Endothelial cell of umbilical vein (primary cell): ENCODE measurements at regions not wholly inside any gene's neighbourhood (a gene's known extent, or its start where the extent isn't known, plus 50 kb on each side); places are given as distances from the start of the nearest gene placed in this dataset.

Source experiments
- BruUV-seq: library from RNA; stranded (reverse); fragments of 400-500 nt; replicated peaks from 2 replicates; lab custom pipeline; 2021; lab: Mats Ljungman, UMichigan
- CTCF ChIA-PET: fragments of 300-600, 350-600 bp; sonication (Branson Sonifier 250); formaldehyde crosslinking; loops from one replicate; lab custom pipeline; 2021; ENCODE audit warnings: antibody characterized with exemption, inconsistent platforms; lab: Charles Lee
- POLR2A ChIA-PET: fragments of 300-600, 350-600 bp; sonication (Branson Sonifier 250); formaldehyde crosslinking; loops from one replicate; lab custom pipeline; 2021; ENCODE audit warnings: antibody characterized with exemption, inconsistent platforms; lab: Charles Lee
- DNase-seq: peaks from one replicate; pipeline ENCODE4 v3.0.0-alpha.2; 2011; ENCODE audit warnings: low read depth, low spot score
- FAIRE-seq: peaks from 2 replicates; lab custom pipeline; 2011; peaks lifted over from hg19 to GRCh38; lab: Jason Lieb, UNC
- H2AFZ ChIP-seq: 2 replicates; pipeline ENCODE4 v1.6.0; 2012; ENCODE audit warnings: low read depth, low read length, control low read depth, inconsistent platforms
- H3K27ac ChIP-seq: 2 replicates; pipeline ENCODE4 v1.5.1; 2011; ENCODE audit warnings: low read depth, mild to moderate bottlenecking, control low read depth, low read length, moderate library complexity; ENCODE audit not compliant: insufficient read depth
- H3K27me3 ChIP-seq, 2 experiments: 2 replicates each; pipeline versions ENCODE4 v1.6.0 to v1.6.1; 2011; ENCODE audit warnings: low read length in 2 of 2, mixed read lengths in 1 of 2; ENCODE audit not compliant: control insufficient read depth in 2 of 2, insufficient read depth in 2 of 2
- H3K36me3 ChIP-seq, 2 experiments: 2 replicates in 1 of 2; 3 replicates in 1 of 2; pipeline ENCODE4 v1.5.1; 2011; ENCODE audit warnings: low read length in 2 of 2, mild to moderate bottlenecking in 1 of 2, moderate library complexity in 1 of 2; ENCODE audit not compliant: control insufficient read depth in 2 of 2, insufficient read depth in 2 of 2; ENCODE audit errors: extremely low read depth in 1 of 2
- H3K4me1 ChIP-seq: 3 replicates; pipeline ENCODE4 v1.5.1; 2011; ENCODE audit warnings: mild to moderate bottlenecking, low read length; ENCODE audit not compliant: control insufficient read depth, insufficient read depth; ENCODE audit errors: extremely low read depth
- H3K4me2 ChIP-seq: 2 replicates; pipeline ENCODE4 v1.6.1; 2011; ENCODE audit warnings: low read length, control low read depth, mixed read lengths; ENCODE audit not compliant: insufficient read depth
- H3K4me3 ChIP-seq, 3 experiments: fragments of 200-600 bp in 1 of 3; sonication (generic), shearing (Covaris generic) in 1 of 3; replicated peaks in 1 of 3; 2 replicates each; pipeline ENCODE4 v1.5.1; 2011 to 2016; ENCODE audit warnings: control low read depth in 3 of 3, low read length in 3 of 3, mild to moderate bottlenecking in 2 of 3, inconsistent platforms in 1 of 3, low read depth in 1 of 3, moderate library complexity in 1 of 3; ENCODE audit not compliant: insufficient read depth in 1 of 3
- H3K79me2 ChIP-seq: 2 replicates; pipeline ENCODE4 v1.6.0; 2012; ENCODE audit warnings: low read length, inconsistent platforms; ENCODE audit not compliant: control insufficient read depth, insufficient read depth
- H3K9ac ChIP-seq: replicated peaks from 2 replicates; pipeline ENCODE3; 2011; ENCODE audit warnings: low read length, control low read depth; ENCODE audit not compliant: insufficient read depth; ENCODE audit errors: extremely low read depth
- H3K9me1 ChIP-seq: replicated peaks from 3 replicates; pipeline ENCODE4 v1.6.0; 2011; ENCODE audit warnings: mild to moderate bottlenecking, low read length; ENCODE audit not compliant: control insufficient read depth, insufficient read depth; ENCODE audit errors: extremely low read depth
- H3K9me3 ChIP-seq: replicated peaks from 2 replicates; pipeline ENCODE4 v1.5.1; 2012; ENCODE audit warnings: low read length, inconsistent platforms; ENCODE audit not compliant: control insufficient read depth, insufficient read depth
- H4K20me1 ChIP-seq: replicated peaks from 2 replicates; pipeline ENCODE3; 2011; ENCODE audit warnings: mild to moderate bottlenecking, low read length; ENCODE audit not compliant: control insufficient read depth, insufficient read depth; ENCODE audit errors: extremely low read depth
- CTCF ChIP-seq, 2 donors: IDR thresholded peaks; 1 replicate in 1 of 2; 2 replicates in 1 of 2; pipeline ENCODE4 v1.5.1; 2011; ENCODE audit warnings: low read length in 2 of 2, mild to moderate bottlenecking in 2 of 2, moderate library complexity in 2 of 2, control low read depth in 1 of 2, inconsistent platforms in 1 of 2, low read depth in 1 of 2; ENCODE audit not compliant: insufficient read depth in 1 of 2; ENCODE audit errors: extremely low read depth in 1 of 2
- EZH2 ChIP-seq: IDR thresholded peaks from 2 replicates; pipeline ENCODE4 v1.6.1; 2012; ENCODE audit warnings: borderline replicate concordance, low read depth, mild to moderate bottlenecking, moderate library complexity, low read length, inconsistent platforms; ENCODE audit not compliant: severe bottlenecking
- FOS ChIP-seq: IDR thresholded peaks from 2 replicates; pipeline ENCODE4 v1.6.1; 2011; ENCODE audit warnings: mild to moderate bottlenecking, low read length, moderate library complexity, borderline replicate concordance; ENCODE audit not compliant: insufficient read depth
- GATA2 ChIP-seq: IDR thresholded peaks from 2 replicates; pipeline ENCODE4 v1.7.0; 2011; ENCODE audit warnings: low read depth, mild to moderate bottlenecking, moderate library complexity, mixed read lengths, low read length; ENCODE audit not compliant: insufficient read length, insufficient read depth
- JUN ChIP-seq: IDR thresholded peaks from 2 replicates; pipeline ENCODE4 v1.6.1; 2011; ENCODE audit warnings: borderline replicate concordance, low read depth; ENCODE audit not compliant: insufficient read length, insufficient read depth
- MAX ChIP-seq: IDR thresholded peaks from 2 replicates; pipeline ENCODE4 v1.6.1; 2011; ENCODE audit not compliant: insufficient read depth, insufficient read length
- MYC ChIP-seq: IDR thresholded peaks from one replicate; pipeline ENCODE4 v1.6.1; 2011; ENCODE audit warnings: mild to moderate bottlenecking, low read depth, low read length
- POLR2A ChIP-seq: IDR thresholded peaks from 2 replicates; pipeline ENCODE4 v1.6.1; 2012; ENCODE audit warnings: low read depth, mild to moderate bottlenecking, control low read depth, low read length
- POLR2AphosphoS5 ChIP-seq: IDR thresholded peaks from 2 replicates; pipeline ENCODE4 v1.6.1; 2012; ENCODE audit warnings: low read depth, mild to moderate bottlenecking, control low read depth, low read length, moderate library complexity; ENCODE audit not compliant: insufficient read depth
- dilution Hi-C: fragments of 300-500 bp; cut with MboI; formaldehyde crosslinking; loops from one replicate; pipeline ENCODE4 v1.15.0; 2019; ENCODE audit warnings: low sequenced_read_pairs; ENCODE audit not compliant: extremely low pct_ligation_motif_present
- intact Hi-C: fragments of 100-400 bp; cut with micrococcal nuclease; formaldehyde crosslinking; loops from one replicate; pipeline ENCODE4 v1.10.0; 2022

- Histone ChIP-seq H3K4me3 (no peak overlapping the region), H3K9me1 (no peaks in the 10 kb centered on the region), H3K27me3 (no peaks in the 10 kb centered on the region), H3K9me3 (peaks cover 3% of the 10 kb centered on the region), H4K20me1 (no peaks in the 10 kb centered on the region), H3K27ac (no peak overlapping the region), H3K79me2 (no peaks in the 10 kb centered on the region), H3K36me3 (no peaks in the 10 kb centered on the region), H2AFZ (no peak overlapping the region), H3K4me2 (no peak overlapping the region), H3K9ac (no peak overlapping the region), H3K4me1 (no peaks in the 10 kb centered on the region)
- POLR2A ChIA-PET, result no interaction called here
- FAIRE-seq (no peak), DNase-seq (no peak)
- no peak for TF ChIP-seq FOS
- no peak for TF ChIP-seq MYC
- TF ChIP-seq EZH2, result no peak
- no peak for TF ChIP-seq POLR2A
- no peak for TF ChIP-seq CTCF (IDR thresholded peaks at IDR 0.05; ENCODE audit: extremely low read depth in 1 of 2, insufficient read depth in 1 of 2, low read depth in 1 of 2, low read length in 2 of 2)
- TF ChIP-seq GATA2, result no peak
- TF ChIP-seq MAX, result no peak
- TF ChIP-seq JUN, result no peak
- no peak for TF ChIP-seq POLR2AphosphoS5
- no TSS peak for BruUV-seq
- dilution Hi-C loops, result no loop called here
- intact Hi-C loops, result no loop called here
- CTCF ChIA-PET, result no interaction called here
Measured at GRCh38 chr16:73432850-73433730, 385.2 kb upstream of the ZFHX3 start.
